CD4-positive, alpha-beta T cell treated with Interleukin-10 for 1 hour (primary cell): ENCODE measurements at regions not wholly inside any gene's neighbourhood (a gene's known extent, or its start where the extent isn't known, plus 50 kb on each side); places are given as distances from the start of the nearest gene placed in this dataset.

Source experiments
- DNase-seq: peaks from one replicate; pipeline ENCODE4 v3.0.0-alpha.2; 2020

GRCh38 chr3:95407709-95408463, 1345.0 kb downstream of the NSUN3 start:
- no peak for DNase-seq

GRCh38 chr3:95408464-95408862, 1345.6 kb downstream of the NSUN3 start:
- DNase-seq: no peak

GRCh38 chr3:95418251-95418650, 1355.4 kb downstream of the NSUN3 start:
- no peak for DNase-seq

DNA sequence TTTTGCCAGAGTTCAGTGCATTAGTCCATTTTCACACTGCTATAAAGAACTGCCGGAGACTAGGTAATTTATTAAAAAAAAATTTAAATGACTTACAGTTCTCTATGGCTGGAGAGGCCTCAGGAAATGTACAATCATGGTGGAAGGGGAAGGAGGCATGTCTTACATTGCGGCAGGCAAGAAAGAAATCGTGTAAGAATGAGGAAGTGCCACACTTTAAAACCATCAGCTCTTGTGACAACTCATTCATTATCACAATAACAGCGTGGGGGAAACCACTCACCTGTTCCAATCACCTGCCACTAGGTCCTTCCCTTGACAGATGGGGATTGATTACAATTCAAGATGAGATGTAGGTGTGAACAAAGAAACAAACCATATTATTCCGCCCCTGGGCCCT, 1361.4 kb downstream of the NSUN3 start:
- DNase-seq: no peak

DNA sequence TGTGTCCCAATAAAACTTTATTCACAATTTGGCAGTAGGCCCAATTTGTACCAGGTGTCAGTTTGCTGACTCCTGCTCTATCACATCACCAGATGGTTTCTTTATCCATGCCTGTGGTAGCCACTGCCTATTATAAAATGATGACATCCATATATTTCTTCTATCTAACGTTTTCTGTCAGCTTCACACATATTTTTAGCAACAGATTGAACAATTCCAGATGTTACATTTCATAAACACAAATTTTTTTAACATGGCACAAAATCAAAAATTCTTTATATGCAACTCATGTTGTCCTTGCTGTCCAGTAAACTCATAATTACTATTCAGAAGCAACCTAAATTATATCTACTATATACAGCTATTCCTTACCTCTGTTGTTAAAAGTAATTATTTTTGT, 1371.6 kb downstream of the NSUN3 start:
- no peak for DNase-seq

DNA sequence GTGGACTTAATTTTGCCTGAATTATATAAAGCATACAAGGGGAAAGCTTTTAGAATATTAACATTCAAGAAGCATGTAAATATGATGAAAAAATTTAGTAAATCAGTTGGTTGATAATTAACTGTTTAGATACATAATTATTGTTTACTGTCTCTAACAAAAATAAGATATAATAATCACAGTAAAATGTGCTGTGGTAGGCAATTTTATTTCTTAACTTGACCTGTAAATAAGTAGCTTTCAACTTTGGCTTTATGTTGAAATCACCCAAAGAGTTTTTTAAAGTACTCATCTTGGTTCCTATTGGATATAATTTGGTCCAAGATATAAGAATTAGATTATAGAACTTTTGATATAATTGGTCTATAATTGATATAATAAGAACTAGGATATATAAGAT, 1374.5 kb downstream of the NSUN3 start:
- no peak for DNase-seq

- DNase-seq: no peak
Observed at GRCh38 chr3:95438274-95438673, 1375.4 kb downstream of the NSUN3 start.

GRCh38 chr3:95442766-95443165, 1371.6 kb upstream of the EPHA6 start:
- DNase-seq: no peak

DNA sequence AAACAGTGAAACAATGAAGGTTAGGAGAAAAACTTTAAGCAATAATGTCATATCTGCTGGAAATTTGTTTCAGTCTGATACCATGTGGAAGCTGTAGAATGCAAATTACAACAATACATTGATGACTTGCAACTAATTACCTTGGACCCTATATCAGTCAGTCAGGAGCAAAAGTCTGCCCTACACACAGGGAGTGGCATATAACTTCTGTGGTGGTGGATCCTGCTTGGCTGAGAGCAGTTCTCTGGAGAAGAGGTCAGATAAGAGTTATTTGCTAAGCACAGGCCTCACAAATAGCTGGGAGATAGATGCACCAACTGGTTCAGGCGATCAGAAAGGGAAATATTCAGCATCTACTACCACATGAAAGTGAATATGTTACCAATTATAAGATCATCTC, 1364.6 kb upstream of the EPHA6 start:
- no peak for DNase-seq

DNA sequence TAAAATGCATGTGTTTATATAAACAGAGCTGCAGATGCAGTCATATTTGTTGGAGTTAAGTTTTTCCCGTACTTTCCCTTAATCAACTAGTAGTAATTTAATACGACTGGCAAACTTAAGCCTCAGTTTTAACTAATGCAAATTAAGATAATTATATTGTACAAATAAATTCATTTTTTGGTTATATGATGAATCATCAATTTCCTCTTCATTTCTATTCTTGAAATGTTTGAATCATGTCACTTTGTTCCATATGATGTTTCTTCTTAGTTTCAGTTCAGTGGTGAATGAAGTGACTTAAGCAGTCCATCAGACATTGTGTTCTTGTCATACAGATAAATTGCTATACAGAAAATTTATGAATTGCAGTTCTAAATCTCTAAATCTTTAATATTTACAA, 1361.2 kb upstream of the EPHA6 start:
- no peak for DNase-seq

DNA sequence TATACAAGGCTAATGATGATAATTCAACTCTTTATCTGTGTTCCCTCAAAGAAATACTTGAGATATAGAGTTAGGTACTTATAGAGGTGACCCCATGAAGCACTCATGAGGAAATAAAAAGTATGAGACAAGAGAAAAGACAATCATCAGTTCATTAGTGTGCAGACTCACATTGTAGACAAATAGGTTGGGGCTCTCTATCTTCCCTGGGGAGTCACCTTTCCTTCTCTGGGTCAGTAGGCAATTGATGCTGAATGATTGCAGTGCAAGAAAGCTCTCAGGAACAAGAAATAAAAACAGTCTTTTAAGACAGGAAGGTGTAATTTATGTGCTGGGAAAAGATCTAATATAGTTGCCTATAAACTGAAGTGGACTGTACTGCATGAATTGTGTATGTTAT, 1357.6 kb upstream of the EPHA6 start:
- no peak for DNase-seq

DNA sequence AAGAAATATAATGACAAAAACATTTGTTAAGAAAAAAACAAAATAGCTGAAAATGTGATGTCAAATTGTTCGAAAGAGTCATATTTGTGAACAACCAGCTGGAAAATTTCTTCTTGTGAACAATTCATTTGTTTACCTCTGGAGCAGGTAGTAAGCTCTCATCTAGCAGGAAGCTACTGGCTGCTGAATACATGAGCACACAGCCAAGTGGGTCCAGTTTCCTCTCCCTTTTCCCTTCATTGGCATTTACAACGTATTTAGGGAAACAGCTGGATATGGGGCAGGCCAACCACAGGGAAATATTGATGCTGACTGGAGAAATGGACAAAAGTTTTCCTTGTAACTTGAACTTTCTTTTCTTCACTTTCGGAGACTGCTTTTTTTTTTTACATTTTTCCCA, 1354.7 kb upstream of the EPHA6 start:
- DNase-seq: no peak

DNA sequence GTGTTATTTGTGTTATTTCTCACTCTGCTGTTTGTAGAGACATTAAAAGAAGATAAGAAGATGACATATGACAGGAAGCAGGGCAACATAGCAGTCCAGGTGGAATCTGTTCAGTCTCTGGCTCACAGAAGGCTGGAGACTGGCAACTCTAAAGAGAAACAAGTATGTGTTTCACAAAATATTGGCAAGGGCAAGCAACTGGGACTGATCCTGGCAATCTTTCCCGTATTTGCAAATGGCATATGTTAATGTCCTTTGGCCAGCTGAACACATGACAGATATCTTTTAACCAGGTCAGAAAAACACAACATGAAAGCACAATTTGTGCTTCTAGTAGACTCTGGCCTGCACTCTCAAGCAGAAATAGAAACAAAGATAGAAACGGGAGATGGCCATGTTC, 1354.1 kb upstream of the EPHA6 start:
- DNase-seq: no peak

GRCh38 chr3:95462161-95462560, 1352.2 kb upstream of the EPHA6 start:
- DNase-seq: no peak

GRCh38 chr3:95464346-95464745, 1350.0 kb upstream of the EPHA6 start:
- DNase-seq: no peak

GRCh38 chr3:95468331-95468730, 1346.1 kb upstream of the EPHA6 start:
- no peak for DNase-seq

- DNase-seq: no peak
Observed at GRCh38 chr3:95474338-95474737, 1340.1 kb upstream of the EPHA6 start.

- DNase-seq: no peak
Observed at GRCh38 chr3:95476534-95476933, 1337.9 kb upstream of the EPHA6 start.

DNA sequence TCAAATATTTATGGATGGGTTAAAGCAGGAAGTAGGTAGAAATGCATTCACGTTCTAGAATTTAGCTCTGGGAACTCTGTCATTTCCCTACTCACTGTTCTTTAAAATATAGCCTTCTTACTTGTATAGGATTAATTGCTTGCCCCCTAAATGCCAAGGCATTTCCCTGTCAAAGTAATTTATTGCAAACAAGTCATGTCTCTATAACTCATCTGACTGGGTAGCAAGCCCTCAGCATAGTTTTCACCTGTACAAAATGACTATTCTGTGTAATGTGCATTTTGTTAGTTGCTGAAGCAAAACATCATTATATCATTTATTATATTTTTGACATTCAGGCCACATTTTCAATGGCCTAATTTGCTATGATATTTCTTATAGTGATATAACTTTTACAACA, 1308.2 kb upstream of the EPHA6 start:
- no peak for DNase-seq

- DNase-seq: no peak
Observed at GRCh38 chr3:95508124-95508523, 1306.3 kb upstream of the EPHA6 start.

DNA sequence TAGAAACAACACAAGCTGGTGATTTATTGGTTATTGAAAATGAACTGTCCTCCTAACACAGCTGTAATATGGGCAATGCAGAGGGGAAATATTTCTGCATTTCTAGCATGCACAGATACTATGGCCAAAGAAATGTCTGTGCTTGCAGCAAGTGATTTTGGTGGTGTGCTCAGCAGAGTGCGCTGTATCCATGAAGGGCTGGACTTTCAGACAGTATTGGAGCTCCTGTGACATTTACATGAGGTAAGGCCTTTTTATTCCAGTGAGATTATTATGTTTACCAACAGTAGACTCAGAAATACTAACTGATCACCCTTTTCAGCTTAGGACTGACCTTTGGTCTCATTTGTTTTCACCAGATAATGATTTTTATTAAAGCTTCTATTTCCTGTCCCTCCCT, 1302.6 kb upstream of the EPHA6 start:
- DNase-seq: no peak

DNA sequence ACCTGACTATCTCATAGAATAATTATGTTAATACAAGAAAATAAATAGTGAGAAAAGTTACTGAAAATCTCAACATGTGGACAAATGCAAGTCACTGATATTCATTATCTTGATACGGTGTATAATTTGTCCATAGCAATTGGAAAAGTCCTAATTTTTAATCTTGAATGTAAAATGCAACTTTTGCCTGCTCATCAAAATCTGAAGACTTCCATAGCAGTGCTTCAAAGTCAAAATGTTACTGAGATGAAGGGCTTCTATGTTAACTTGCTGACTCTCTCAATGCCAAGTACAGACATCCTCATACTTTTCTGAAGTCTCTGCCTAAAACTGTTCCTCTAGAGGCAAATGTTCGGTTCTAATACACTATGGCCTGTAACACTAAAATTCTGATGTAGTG, 1300.1 kb upstream of the EPHA6 start:
- DNase-seq: no peak

DNA sequence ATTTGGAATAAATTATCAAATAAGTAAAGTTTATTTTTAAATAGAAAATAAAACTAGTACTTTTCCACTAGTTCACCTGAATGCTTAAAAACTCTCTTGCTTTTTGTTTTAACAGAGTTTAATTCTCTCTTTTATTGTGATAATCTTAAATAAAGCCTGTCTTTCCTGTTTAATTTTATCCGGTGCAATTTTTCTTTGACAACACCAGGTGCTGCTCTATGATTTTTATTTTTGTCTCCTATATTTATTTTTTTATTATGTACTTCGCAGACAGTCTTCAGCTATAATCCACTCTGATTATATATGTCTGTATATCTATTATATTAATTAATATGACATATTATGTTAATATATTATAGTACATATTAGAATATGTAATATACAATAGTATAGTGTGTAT, 1293.0 kb upstream of the EPHA6 start:
- no peak for DNase-seq

DNA sequence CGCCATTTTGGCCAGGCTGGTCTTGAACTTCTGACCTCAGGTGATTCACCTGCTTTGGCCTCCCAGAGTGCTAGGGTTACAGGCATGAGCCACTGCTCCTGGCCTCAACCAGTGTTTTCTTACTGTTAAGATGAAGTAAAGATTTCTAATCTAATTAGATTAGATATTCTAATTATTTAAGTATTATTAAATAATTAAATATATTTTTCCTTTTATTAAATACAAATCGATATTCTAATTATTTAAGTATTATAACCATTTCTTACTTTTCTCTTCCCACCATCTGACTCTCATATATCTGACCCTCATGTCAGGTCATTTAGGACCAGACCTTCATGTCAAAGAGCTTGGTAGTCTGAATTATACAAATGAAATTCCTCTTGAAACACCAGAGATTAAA, 1291.9 kb upstream of the EPHA6 start:
- DNase-seq: no peak

- DNase-seq: no peak
Observed at GRCh38 chr3:95539950-95540483, 1274.4 kb upstream of the EPHA6 start.
